Activated CD4-positive, alpha-beta T cell treated with anti-CD3 and anti-CD28 coated beads for 1 hour (primary cell): ENCODE measurements at regions not wholly inside any gene's neighbourhood (a gene's known extent, or its start where the extent isn't known, plus 50 kb on each side); places are given as distances from the start of the nearest gene placed in this dataset.

ENCODE experiments used
- DNase-seq: peaks from one replicate; pipeline ENCODE4 v3.0.0-alpha.2; 2020

DNA sequence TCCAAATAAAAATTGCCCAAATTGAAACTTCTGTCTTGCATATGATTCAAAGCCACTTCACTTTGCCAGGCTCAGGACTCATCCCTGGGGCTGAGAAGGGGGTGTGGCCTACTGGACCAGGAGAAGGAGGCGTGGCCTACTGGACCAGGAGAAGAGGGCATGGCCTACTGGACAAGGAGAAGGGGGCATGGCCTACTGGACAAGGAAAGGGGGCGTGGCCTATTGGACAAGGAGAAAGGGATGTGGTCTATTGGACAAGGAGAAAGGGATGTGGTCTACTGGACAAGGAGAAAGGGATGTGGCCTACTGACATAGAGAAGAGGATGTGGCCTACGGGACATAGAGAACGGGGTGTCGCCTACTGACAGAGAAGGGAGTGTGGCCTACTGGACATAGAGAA lies 405.3 kb downstream of the RRAGC start:
- no peak for DNase-seq

DNA sequence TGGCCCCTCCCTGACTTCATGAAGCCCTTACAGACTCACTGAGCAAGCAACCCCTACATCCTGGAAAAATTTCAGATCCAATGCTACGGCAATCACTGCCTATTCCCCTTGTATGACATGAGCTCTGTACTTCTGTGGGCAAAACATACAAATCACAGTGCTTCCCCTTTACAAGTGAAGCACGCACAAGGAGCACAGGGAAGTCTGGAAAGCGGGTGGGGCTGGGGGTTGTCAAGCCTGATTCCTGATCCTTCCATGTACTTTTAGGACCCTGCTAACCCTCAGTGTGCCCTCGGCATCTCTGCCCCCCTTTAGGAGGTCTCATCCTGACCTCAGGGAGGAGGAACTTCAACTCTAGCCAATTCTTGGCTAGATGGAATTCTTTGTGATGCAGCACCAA lies 405.7 kb upstream of the POU3F1 start:
- no peak for DNase-seq

DNA sequence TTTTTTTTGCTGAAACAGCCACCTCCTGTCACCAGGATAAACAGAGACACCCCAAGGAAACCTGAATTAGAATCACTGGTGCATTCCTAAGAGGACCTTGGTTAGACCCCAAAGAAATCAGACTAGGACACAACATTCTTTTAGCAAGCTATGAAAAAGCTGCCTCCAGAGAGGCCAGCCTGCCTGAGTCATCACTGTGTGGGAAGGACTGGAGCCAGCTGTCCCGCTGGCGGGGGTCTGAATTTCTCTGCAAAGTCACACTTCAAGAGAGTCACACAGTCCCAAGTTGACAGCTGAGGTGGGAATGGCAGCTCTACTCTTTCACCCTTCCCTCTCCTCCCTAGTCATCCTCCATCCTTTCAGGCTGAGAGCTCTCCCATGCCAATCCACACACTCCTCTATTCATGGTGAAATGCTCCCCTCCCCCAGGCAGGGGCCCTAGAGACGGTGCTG lies 405.0 kb upstream of the POU3F1 start:
- no peak for DNase-seq

DNA sequence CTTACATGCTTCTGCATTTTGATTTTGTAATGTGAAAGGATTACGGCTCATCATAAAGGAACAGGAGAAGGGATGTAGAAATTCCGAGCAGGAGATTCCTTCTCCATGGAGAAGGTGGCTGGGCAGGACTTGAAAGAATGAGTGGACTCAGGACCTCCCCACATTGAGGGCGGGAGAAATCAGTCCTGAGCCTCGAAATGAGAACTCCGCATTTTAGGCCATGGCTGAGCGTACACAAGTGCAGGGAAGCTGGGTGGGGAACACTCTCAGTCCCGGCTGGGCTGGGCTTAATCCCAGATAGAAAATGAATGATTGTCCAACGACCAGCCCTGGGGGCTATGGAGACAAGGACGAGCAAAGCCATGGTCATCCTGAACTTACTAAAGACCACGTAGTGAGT lies 402.3 kb upstream of the POU3F1 start:
- no peak for DNase-seq

GRCh38 chr1:38446936-38447335 lies 400.3 kb upstream of the POU3F1 start:
- DNase-seq, result no peak

DNA sequence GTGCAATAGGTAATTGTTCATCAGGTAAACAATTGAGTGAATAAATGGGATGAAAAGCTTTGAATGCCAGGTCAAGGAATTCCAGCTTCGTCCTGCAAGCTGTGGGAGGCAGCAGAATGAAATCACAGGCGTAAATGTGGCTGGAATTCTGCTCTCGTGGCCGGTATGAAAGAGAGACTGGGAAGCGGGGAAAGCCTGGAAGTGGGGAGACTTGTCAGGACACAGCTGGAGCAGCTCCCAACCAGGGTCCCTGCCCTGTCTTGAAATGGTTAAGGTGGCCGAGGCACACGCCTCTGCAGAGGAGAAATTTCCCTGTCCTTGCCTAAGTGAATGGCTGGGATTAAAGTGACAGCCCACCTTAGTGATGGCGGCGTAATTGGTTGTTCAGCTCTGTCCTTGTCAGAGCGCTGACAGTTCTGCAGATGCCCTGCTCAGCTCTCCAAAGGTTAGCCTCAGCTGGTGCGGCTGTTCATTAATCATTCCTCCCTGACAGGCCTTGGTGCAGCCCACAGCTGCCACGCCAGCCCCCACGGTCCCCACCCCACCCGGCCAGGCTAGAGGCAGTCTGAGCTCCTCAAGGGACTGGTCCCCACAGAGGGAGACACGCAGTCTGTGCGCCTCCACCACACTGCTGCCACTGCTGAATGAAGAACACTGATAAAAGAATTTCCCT lies 398.3 kb upstream of the POU3F1 start:
- no peak for DNase-seq

DNA sequence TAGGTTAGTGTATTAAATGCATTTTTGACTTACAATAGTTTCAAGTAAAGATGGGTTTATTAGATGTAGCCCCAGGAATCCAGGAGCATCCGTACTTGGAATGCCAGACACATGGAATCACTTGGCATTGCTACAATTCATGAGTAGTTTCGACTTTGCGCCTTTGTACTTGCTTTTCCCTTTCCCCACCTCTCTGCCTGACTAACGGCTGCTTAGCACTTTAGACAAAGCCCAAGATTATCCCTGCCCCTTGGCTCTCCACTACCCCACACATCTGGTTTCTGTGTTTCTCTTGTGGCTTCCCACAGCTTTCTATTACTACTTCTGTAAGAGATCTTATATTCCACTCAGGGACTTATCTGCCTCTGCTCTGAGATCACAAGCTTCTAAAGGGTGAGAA lies 397.7 kb upstream of the POU3F1 start:
- no peak for DNase-seq

DNA sequence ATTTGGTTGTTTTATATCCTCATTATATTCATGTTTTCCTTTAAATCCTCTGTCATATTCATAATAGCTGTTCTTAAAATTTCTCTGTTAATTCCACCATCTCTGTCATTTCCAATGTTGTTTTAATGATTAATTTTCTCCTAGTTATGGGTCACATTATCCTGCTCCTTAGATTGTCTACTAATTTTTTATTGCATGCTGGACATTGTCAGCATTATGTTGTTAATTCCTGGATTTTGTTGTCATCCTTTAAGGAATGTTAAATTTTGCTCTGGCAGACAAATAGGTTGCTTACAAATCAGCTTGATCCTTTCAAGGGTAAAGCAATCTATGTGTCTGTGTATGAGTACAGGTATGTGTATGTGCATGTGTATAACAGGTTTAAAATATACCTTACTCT lies 393.8 kb upstream of the POU3F1 start:
- DNase-seq, result no peak

DNA sequence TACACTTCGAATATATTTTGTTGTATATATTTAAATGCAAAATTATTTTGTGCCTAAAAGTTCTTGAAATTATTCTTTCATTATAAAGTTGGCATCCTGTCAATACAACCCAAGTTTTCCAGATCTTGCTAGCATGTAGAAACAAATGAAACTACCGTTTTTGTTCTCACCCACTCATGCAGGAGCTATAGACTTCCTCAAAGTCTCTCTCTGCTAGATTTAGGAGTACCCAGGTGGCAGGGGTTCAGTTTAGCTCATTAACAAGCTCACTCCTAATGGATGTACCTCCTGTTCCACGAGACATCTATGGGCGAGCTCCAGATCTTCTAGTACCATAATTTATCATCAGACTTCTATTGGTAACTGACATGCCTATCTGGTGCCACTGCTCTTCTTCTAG lies 390.2 kb upstream of the POU3F1 start:
- no peak for DNase-seq

- no peak for DNase-seq
Observed at GRCh38 chr1:38436006-38436405, 389.4 kb upstream of the POU3F1 start.

- no peak for DNase-seq
Observed at GRCh38 chr1:38433084-38433722, 386.6 kb upstream of the POU3F1 start.

GRCh38 chr1:38431535-38432376 lies 385.2 kb upstream of the POU3F1 start:
- no peak for DNase-seq

DNA sequence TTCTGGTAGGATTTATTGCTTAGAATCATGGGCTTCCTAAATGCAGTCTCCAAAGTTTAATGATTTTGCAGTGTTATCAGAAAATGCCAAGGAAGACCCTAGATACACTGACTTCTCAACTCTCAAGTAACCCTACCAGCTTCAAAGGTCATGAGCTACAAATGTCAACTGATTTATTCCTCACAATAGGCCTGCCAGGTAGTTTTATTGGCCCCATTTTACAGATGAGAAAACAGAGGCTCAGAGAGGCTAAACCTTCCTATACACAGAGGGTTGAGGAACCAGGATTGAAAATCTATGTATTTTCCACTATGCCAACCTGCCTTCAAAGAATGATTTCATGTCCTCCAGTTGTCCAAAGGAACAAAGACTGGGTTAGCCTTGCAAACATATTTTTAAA lies 384.4 kb upstream of the POU3F1 start:
- no peak for DNase-seq

DNA sequence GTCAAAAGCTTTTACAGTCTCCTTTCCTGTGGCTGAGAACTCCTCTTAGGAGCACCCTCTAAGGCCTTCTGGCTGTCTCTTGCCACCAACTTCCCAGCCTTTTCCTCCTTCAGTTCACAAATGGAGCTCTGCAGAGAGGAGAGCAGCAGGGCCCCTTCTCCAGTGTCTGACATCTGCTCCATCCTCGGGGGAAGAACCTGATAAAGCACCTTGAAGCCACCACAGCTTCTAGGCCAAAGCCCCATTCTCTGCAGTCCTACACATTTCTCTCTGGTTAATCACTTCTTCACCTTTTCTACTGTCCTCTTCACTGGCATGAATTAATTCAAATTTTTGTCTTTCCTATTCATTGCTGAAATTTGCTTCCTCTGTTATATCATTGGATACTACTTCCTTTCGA lies 378.1 kb upstream of the POU3F1 start:
- no peak for DNase-seq

DNA sequence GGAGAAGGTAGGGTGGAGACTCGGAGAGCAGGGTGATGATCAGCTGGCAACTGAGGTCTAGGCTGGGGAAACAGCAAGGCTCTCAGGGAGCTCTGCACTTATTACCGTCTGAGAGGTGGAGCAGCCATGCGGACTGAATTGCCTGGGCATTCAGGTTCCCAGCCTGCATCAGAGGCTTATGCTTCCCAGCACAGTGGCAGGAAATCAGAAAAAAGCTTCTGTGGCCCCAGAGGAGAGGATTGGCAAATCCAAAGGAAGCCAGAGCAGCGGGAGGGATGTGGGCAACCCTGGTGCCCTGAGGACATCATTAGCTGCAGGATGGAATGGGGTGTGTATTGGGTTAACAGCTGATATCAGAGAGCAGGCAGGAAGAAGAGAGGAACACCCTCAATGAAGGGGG lies 374.1 kb upstream of the POU3F1 start:
- no peak for DNase-seq

DNA sequence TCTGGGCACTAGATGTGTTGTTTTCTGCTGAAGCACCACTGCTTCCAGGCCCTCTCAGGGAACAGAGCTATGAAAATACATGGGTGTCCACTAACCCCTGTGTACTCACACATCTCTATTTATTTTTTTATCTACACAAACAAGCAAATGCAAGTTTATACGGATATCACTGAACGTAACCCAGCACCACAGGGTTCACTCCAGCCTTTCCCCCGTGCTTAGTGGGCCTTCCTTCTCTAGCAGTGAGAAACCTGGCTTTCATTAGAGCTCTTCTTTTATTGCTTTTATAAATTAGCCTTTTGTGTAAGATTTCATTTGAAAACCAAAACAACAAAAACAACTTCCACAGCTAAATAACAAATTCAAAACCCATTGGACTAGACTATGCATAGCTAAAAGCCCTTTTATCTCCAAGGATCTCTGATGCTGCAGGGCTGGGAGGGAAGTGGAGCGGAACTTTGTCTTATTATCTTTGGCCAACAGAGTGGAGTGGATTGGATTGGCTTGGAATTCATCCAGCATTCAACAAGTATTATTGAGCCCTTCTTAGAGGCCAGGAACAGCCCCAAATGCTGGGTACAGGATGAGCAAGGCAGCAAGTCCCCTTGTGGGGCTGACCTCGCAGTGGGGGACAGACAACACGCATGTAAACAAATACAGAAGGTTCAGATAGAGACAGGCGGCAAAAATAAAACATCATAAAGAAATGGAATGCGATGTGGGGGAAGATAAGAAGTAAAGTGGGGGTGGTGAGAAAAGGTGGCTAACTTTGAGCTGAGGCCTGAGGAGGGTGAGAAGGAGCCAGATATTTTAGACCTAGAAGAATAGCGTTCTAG lies 371.8 kb upstream of the POU3F1 start:
- DNase-seq, result no peak

DNA sequence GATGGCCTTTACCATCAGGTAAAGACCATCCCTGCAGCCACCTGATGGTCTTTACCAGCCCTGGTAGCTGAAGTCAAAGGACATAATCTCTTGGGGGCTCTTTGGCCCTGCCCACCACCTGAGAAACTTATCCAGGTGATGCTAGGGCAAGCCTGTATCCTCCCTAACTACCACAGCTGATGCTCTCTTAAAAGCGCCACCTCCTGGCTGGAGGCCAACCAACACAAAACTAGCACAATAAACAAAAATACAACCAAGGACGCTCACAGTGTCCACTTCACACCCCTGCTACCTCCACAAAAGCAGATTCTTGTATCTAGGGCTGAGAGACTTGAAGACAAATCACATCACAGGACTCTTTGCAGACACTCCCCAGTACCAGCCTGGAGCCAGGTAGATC lies 357.1 kb upstream of the POU3F1 start:
- DNase-seq, result no peak

DNA sequence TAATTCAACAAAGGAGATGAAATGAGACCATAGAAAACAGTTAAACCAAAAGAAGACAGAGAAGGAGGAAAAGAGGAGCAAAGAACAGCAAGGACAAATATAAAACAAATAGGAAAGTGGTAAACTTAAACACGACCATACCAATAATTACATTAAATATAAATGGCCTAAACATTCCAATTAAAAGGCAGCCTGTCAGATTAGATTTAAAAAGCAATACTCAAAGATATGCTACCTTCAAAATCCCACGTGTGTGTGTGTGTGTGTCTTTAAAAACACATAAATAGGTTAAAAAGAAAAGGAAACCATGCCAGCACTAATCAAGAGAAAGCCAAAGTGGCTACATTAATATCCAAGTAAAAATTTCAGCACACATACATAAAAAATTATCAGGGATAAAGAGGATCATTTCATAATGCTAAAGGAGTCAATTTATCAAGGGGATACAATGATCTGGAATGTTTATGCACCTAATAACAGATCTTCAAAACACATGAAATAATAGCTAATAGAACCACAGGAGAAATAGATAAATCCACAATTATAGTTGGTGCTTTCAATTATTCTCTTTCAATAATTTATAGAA lies 355.7 kb upstream of the POU3F1 start:
- DNase-seq, result no peak

- no peak for DNase-seq
Observed at GRCh38 chr1:38396606-38397005, 350.0 kb upstream of the POU3F1 start.

GRCh38 chr1:38394303-38394702 lies 347.7 kb upstream of the POU3F1 start:
- no peak for DNase-seq

DNA sequence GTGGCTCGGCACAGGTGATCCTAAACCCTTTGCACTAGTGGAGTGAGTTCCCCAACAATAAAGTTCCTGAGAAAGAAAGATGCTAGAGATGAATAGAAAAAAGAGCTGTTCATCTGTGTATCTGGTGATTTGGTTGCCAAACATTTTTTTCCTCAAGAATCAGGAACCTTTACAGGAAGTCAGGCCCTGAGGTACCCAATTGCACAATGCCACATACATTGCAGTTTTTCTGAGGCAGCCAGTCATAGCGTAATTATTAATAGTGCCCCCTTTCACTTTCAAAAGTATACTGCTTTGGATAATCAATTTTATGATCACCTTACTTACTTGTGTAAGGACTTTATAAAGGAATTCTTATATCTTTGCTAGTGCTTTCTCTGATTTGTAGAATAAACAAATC lies 346.3 kb upstream of the POU3F1 start:
- DNase-seq, result no peak

GRCh38 chr1:38381256-38381655 lies 334.7 kb upstream of the POU3F1 start:
- no peak for DNase-seq

- no peak for DNase-seq
Observed at GRCh38 chr1:38376577-38376976, 330.0 kb upstream of the POU3F1 start.
